GM18511 (cell line): ENCODE measurements at regions not wholly inside any gene's neighbourhood (a gene's known extent, or its start where the extent isn't known, plus 50 kb on each side); places are given as distances from the start of the nearest gene placed in this dataset.

Experiments used
- ATAC-seq: cut with Tn5 transposase; IDR thresholded peaks from one replicate; pipeline ENCODE4 v1.9.1; 2021; ENCODE audit warnings: mild to moderate bottlenecking, moderate library complexity; ENCODE audit not compliant: unreplicated experiment

DNA sequence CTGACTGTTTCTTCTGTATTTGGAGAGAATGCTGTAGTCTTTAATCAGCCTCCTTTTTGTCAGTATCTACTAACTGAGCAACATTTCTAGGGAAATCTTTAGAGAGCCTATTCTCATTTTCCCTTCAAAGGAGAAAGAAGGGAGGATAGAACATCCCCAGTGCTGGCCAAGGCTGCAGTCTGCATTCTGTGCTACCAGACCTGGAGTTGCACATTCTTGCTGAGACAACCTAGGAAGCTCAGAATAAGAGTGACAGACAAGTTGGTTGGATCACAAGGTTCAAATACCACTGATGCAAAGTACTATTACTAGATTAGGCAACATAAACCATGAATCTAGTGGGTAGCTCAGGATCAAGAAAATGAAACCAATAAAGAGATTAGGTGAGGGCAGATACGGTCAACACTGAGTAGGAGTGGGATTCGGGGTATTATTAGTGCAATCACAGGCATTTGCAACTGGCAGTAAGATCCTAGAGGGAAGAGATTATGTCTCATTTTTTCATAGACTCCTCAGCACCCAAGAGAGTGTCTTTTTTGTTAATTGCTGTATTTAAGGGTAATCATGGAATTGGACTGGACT lies 213.5 kb upstream of the FAM83B start:
- no peak for ATAC-seq

DNA sequence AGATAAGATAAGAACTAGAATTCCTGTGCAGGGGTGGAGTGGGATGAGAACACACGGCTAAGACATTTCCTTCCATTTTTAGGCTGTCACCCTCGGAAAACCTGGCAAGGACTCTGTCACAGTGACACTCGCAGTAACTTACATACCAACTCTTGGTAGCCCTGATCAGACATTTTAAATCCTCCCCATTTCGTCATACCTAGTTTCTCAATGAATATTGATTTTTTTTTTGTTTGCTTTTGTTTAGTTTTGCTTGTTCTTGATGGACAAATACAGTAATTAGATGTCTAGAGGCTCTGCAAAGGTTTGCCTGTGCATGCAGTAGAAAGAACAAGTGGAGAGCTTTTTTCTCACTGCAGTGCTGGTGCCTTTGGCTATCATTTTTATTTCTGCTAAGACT lies 213.0 kb upstream of the FAM83B start:
- no peak for ATAC-seq

DNA sequence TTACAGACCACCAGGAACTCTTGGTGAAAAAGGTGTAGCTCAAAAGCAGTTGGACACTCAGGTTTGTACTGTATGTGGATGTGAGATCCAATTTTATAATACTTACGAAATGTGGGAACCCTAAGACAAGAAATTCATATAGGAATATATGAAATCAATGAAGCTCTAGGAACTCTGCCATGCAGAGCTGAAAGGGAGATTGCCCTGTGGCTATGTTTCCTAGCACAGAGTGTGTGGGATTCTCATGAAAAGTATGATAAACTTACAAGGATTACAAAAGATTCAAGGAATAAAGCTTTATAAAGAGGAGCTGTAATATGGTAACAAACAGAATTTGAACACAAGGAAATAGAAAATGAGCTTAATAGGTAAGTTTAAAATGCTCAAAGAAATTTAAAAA lies 205.7 kb upstream of the FAM83B start:
- ATAC-seq: no peak

DNA sequence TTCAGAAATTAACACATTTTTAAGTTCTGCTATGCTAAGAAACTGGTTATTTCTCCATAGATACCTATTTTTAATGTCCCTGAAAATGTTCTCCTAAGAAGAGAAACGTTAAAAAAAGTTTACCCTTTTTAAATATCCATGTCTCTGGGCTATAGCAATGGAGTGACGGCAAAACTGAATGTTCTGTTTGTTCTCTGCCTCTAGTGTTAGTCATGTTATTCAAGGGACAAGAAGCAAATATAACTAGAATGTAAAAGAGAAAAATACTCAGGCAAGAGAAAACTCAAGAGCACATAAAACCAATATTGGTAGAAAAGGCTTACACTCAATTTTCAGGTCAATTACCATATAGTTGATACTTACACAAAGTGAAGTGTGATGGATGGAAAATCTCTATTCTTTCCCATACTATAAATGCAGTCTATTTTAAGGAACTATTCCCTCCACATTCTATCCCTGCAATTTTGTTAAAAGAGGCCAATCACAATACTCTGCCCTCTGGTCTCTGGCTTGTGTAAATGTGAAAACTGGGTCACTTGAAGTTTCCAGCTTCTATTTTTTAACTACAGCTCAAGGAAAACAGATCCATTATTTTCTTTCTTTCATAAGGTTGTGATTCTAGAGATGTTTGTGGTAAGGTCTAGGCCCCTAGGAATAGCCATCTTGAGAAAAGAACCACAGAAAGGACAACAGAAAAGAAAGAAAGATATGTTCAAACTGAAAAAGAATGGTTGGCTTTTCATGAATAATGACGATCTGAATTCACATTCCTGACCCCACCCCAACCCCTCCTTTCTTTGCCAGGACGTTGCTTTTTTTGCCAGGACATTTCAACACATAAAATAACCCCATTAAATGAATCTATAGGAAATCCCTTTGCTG lies 200.3 kb upstream of the FAM83B start:
- no peak for ATAC-seq

- ATAC-seq: no peak
These were observed 199.5 kb upstream of the FAM83B start for GRCh38 chr6:54646951-54647664.

- ATAC-seq: no peak
These were observed 192.2 kb upstream of the FAM83B start for GRCh38 chr6:54654381-54654780.

GRCh38 chr6:54655162-54655561 lies 191.4 kb upstream of the FAM83B start:
- no peak for ATAC-seq

DNA sequence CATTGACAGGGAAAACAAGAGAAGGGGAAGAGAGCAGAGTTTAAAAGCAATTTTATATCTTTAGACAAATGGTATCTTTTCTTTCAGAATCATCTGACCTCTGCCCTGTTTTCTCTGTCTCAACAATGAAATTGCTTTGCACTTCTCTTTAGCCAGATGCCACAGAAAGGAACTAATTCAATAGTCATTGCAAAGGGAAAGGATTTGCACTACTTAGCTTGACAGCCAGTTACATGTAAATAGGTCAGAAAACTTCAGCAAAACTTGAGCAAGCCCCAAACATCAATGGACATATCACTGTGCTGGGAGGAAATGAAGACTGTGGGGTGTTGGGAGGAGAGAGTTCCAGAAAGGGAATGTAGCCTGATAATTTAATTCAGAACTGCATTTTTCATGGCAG lies 181.3 kb upstream of the FAM83B start:
- no peak for ATAC-seq

- ATAC-seq: no peak
These were observed 166.0 kb upstream of the FAM83B start for GRCh38 chr6:54680531-54680930.

DNA sequence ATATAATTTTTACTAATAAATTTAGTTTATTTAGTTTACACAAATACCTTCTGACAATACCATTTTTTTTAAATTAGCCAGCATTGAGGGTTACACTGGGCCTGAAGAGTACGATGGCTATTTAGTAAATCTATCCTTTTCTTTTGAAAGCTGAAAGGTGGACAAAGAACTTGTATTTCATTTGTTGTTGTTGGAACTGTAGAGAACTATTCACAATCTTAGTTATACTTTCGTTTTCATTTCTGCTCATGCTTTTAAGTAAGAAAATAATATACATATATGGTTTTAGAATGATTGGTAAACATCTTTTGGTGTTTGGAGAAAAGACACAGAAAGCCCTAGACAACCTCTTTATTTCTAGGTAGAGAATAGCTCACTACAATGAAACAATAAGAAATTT lies 165.3 kb upstream of the FAM83B start:
- no peak for ATAC-seq

GRCh38 chr6:54681987-54682386 lies 164.6 kb upstream of the FAM83B start:
- no peak for ATAC-seq

DNA sequence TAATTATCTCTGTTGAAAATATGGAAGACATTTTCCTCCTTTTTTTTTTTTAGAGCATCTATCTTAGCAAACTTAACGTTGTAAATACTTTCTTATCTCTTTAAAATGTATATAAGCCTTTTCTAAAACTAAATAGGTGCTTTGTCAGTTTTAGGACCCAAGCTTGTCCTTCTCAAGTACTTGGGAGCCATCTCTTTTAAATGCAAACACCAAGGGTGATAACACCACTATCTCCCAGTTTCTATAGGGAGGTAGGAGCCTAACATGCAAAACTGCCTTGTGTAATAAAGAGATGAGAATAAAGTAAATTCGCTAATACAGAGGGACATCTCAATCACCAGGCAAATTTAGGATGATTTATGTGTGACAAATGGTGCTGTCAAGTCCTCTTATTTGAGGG lies 157.0 kb upstream of the FAM83B start:
- no peak for ATAC-seq

DNA sequence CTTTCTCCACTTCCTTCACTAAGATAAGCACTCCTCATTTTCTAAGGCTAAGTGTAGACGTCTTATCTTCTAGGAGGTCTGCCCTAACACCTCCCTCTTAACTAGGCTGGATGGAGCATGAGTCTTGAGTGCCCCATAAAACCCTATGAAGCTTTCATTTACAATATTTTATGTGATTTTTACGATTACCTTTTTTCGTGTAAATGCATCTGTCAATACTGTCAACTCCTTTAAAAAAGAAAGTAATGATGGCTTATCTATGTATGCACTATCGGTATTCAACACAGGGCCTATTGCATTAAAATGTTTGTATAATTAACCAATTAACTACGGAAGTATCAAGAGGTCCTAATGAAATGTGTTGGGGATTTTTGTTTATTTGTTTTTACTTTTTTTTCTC lies 156.0 kb upstream of the FAM83B start:
- ATAC-seq: no peak

GRCh38 chr6:54694928-54695532 lies 151.5 kb upstream of the FAM83B start:
- no peak for ATAC-seq

GRCh38 chr6:54695815-54696214 lies 150.8 kb upstream of the FAM83B start:
- no peak for ATAC-seq

- no peak for ATAC-seq
These were observed 149.1 kb upstream of the FAM83B start for GRCh38 chr6:54697424-54697823.

GRCh38 chr6:54698974-54699373 lies 147.6 kb upstream of the FAM83B start:
- peak; percentile 52 for ATAC-seq

DNA sequence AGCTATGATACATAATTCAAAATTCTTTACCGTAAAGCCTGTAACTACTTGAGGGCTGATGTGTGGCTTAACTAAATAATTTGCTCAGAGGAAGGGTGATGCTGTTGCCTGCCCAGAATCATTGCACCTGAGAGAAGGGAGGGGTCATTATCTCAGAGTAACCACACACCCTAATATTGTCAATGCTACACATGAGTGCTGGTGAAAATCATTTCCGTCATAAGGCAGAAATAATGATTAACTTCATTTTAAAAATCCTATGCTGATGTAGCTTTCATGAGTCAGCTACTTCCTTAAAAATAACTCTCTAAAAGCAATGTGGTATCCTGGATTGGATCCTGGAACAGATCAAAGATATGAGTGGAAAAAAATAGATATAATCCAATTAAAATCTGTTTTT lies 146.4 kb upstream of the FAM83B start:
- peak; percentile 61 for ATAC-seq

DNA sequence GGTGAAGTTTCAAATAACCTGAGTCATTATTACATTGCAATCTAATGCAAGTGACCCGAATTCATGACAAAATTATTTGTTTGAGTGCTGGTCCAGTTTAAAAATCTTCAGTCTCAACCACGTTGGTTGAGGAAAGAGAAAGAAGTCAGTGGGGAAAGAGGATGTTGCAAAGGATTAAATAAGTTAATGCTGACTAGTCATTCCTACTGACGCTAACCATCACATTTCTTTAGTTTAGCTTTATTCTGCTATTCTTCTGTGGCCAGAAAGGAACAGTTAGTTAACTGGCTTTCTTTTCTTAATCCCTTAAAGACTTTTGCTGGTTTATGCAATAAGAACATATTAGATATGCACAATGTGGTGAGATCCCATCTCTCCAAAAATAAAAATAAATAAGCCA lies 143.8 kb upstream of the FAM83B start:
- ATAC-seq: no peak

DNA sequence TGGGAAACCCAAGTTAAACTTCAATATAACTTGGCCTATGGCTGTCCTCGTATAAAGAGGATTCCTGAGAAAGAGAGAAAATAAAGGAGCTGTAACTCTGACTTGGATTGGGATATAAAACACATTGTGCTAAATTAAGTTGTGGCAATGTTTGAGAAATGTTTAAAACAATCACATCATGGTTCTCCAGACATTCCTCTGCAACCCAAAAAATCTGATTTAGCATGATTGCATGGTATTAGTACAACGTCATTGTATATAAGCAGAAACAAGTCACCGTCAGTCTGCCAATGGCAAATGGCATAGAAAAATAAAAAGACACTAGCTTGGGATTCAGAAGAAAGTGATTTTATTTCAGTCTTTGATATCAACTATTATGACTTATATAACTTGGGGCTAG lies 140.2 kb upstream of the FAM83B start:
- no peak for ATAC-seq

GRCh38 chr6:54706844-54707605 lies 139.5 kb upstream of the FAM83B start:
- ATAC-seq: no peak
